ENCODE measurements at regions not wholly inside any gene's neighbourhood (a gene's known extent, or its start where the extent isn't known, plus 50 kb on each side); places are given as distances from the start of the nearest gene placed in this dataset.

DNA sequence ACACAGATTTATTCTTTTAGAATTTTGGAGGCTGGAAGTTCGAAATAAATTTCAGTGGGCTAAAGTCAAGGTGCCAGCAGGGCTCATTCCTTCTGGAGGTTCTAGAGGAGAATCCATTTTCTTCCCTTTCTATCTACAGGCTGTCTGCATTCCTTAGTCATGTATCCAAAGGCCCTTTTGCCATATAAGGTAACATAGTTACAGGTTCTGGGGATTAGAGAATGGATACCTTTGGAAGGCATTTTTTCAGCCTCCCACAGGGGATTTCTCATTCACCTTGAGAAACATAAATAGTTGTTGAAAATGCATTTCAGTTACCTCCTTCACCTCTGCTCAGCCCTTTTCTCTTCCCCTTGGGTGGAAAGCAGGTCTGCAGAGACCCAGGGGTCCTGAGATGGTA, 280.0 kb upstream of the MAP3K1 start:
- TF ChIP-seq, protein P1, sequence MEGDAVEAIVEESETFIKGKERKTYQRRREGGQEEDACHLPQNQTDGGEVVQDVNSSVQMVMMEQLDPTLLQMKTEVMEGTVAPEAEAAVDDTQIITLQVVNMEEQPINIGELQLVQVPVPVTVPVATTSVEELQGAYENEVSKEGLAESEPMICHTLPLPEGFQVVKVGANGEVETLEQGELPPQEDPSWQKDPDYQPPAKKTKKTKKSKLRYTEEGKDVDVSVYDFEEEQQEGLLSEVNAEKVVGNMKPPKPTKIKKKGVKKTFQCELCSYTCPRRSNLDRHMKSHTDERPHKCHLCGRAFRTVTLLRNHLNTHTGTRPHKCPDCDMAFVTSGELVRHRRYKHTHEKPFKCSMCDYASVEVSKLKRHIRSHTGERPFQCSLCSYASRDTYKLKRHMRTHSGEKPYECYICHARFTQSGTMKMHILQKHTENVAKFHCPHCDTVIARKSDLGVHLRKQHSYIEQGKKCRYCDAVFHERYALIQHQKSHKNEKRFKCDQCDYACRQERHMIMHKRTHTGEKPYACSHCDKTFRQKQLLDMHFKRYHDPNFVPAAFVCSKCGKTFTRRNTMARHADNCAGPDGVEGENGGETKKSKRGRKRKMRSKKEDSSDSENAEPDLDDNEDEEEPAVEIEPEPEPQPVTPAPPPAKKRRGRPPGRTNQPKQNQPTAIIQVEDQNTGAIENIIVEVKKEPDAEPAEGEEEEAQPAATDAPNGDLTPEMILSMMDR (IDR thresholded peaks at IDR 0.05), result no peak
- Histone ChIP-seq H3K36me3 (no peaks in the 10 kb centered on the region), H3K4me1 (ENCODE audit: control insufficient read depth in 1 of 2, insufficient read depth in 1 of 2, low read depth in 1 of 2, low read length in 1 of 2) (peaks cover 2 to 3% of the 10 kb centered on the region in 2 experiments), H3K27me3 (no peaks in the 10 kb centered on the region), H3K27ac (no peak overlapping the region), H3K4me3 (ENCODE audit: low read depth in 1 of 2, low read length in 1 of 2) (no peak overlapping the region), H3K9me3 (no peaks in the 10 kb centered on the region)

- no peak overlapping the region for H3K27ac ChIP-seq
- TF ChIP-seq, protein P1 (IDR thresholded peaks at IDR 0.05), result no peak
- peaks cover 10 to 12% of the 10 kb centered on the region in 2 experiments for H3K4me1 ChIP-seq (ENCODE audit: control insufficient read depth in 1 of 2, insufficient read depth in 1 of 2, low read depth in 1 of 2, low read length in 1 of 2)
- H3K4me3 ChIP-seq (ENCODE audit: low read depth in 1 of 2, low read length in 1 of 2), result no peak overlapping the region
- H3K27me3 ChIP-seq, result no peaks in the 10 kb centered on the region
- H3K9me3 ChIP-seq, result no peaks in the 10 kb centered on the region
- no peaks in the 10 kb centered on the region for H3K36me3 ChIP-seq
These were observed 281.1 kb upstream of the MAP3K1 start for GRCh38 chr5:56534102-56534829.

DNA sequence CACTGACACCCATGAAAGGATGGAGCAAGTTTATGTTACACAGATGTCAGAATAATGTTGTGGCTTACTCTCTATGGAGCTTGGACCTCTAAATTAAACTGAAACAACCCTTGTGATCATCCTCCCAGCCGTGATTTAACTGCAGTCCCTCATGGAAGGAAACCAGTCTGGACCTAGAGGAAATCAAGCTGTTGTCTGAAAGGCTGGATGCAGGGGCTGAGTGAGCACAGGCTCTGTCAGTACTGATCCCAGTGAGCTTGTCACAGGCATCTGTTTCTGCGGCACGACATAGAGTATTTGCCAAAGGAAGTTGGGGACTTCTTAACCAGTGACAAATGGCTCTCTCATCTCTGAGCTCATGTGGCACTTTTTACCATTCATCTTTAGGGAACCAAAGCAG, 282.9 kb upstream of the MAP3K1 start:
- Histone ChIP-seq H3K9me3 (no peaks in the 10 kb centered on the region), H3K36me3 (no peaks in the 10 kb centered on the region)
- TF ChIP-seq, protein P1 (IDR thresholded peaks at IDR 0.05), result no peak

GRCh38 chr5:56530626-56531138, 284.7 kb upstream of the MAP3K1 start:
- Histone ChIP-seq H3K4me3 (ENCODE audit: low read depth in 1 of 2, low read length in 1 of 2) (no peak overlapping the region), H3K9me3 (no peaks in the 10 kb centered on the region), H3K27ac (no peak overlapping the region), H3K27me3 (no peaks in the 10 kb centered on the region), H3K36me3 (no peaks in the 10 kb centered on the region), H3K4me1 (ENCODE audit: control insufficient read depth in 1 of 2, insufficient read depth in 1 of 2, low read depth in 1 of 2, low read length in 1 of 2) (peaks cover 10 to 12% of the 10 kb centered on the region in 2 experiments)
- TF ChIP-seq, protein P1 (IDR thresholded peaks at IDR 0.05), result no peak

More for the DNA sequence above, 282.9 kb upstream of the MAP3K1 start:
- Histone ChIP-seq H3K27me3 (no peaks in the 10 kb centered on the region), H3K4me1 (ENCODE audit: control insufficient read depth in 1 of 2, insufficient read depth in 1 of 2, low read depth in 1 of 2, low read length in 1 of 2) (peaks cover 10 to 12% of the 10 kb centered on the region in 2 experiments), H3K4me3 (ENCODE audit: low read depth in 1 of 2, low read length in 1 of 2) (no peak overlapping the region), H3K27ac (no peak overlapping the region)

DNA sequence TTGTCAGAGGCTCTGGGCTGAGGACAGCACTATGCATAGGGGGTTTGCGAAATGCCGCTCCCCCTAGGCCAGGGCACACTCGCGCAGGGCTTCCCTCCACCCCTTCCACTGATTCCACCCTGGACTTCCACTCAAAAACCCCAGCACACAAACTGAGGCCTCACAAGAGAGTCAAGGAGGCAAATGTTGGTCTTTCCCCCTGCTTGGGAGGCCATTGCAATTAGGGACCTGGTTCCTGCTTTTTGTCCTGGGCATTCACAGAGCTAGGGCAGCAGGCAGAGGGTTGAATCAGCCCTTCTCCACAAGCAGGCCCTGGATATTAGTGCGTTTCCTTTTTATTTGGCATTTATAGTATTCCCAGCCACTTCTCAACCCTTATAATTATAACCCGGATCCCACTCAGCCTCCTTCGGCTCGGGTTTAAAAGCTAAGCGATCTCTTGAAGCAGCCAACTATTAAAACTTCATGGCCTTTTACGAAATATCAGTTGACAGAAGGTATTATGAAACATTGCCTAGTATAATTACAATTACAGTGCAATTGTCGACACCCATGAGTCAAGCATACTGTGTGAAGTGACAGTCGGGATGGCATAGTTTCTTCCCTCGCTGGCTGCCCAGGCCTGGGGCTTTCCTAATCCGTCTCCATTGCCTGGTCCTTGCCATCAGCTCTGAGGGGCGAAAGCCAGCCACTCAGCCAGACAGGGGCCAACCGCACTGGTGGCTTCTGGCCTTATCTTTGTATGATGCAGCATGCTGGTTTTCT, 285.5 kb upstream of the MAP3K1 start:
- no peak overlapping the region for H3K4me3 ChIP-seq (ENCODE audit: low read depth in 1 of 2, low read length in 1 of 2)
- no peaks in the 10 kb centered on the region for H3K9me3 ChIP-seq
- TF ChIP-seq, protein P1 (IDR thresholded peaks at IDR 0.05), result no peak
- H3K36me3 ChIP-seq, result no peaks in the 10 kb centered on the region
- no peaks in the 10 kb centered on the region for H3K27me3 ChIP-seq
- peaks cover 10 to 12% of the 10 kb centered on the region in 2 experiments for H3K4me1 ChIP-seq (ENCODE audit: control insufficient read depth in 1 of 2, insufficient read depth in 1 of 2, low read depth in 1 of 2, low read length in 1 of 2)
- H3K27ac ChIP-seq, result peak overlapping the region; percentile 47

Measured in neutrophil (primary cell).